K562 (cell line): ENCODE measurements at regions not wholly inside any gene's neighbourhood (a gene's known extent, or its start where the extent isn't known, plus 50 kb on each side); places are given as distances from the start of the nearest gene placed in this dataset.
A peak's percentile ranks its signal among the peaks of the same experiment; 100 is the strongest.

Experiments used
- BRD4 ChIP-seq: fragments of 200-600 bp; sonication (generic); IDR thresholded peaks from 2 replicates; pipeline ENCODE4 v1.6.1; 2017; ENCODE audit warnings: inconsistent platforms
- CHD4 ChIP-seq: fragments of 200-600 bp; sonication (generic); IDR thresholded peaks from 3 replicates; pipeline ENCODE4 v1.6.1; 2012; ENCODE audit warnings: low read depth, mild to moderate bottlenecking, mixed read lengths, low read length, inconsistent platforms; ENCODE audit not compliant: insufficient read depth, insufficient replicate concordance, poor library complexity, severe bottlenecking
- CLOCK ChIP-seq: fragments of 250-450 bp; sonication (Bioruptor Pico); IDR thresholded peaks from 2 replicates; pipeline ENCODE4 v1.4.0; 2020; ENCODE audit warnings: mild to moderate bottlenecking, moderate library complexity, borderline replicate concordance
- ELF1 ChIP-seq: fragments of 200-800 bp; sonication (Bioruptor generic); IDR thresholded peaks from 2 replicates; pipeline ENCODE4 v1.6.1; 2016; ENCODE audit warnings: missing genetic modification characterization, missing compliant biosample characterization
- ELF4 ChIP-seq: fragments of 450-650 bp; formaldehyde crosslinking; IDR thresholded peaks from 2 replicates; pipeline ENCODE4 v1.4.0; 2022; ENCODE audit warnings: missing genetic modification characterization
- ELK3 ChIP-seq: fragments of 450-650 bp; formaldehyde crosslinking; IDR thresholded peaks from 2 replicates; pipeline ENCODE4 v1.4.0; 2020; ENCODE audit warnings: mild to moderate bottlenecking
- HDAC2 ChIP-seq: fragments of 450-650 bp; IDR thresholded peaks from 2 replicates; pipeline ENCODE4 v1.6.1; 2016; ENCODE audit warnings: mild to moderate bottlenecking
- HOXB6 ChIP-seq: fragments of 250-450 bp; sonication (Bioruptor Pico); IDR thresholded peaks from 2 replicates; pipeline ENCODE4 v1.5.1; 2022; ENCODE audit warnings: mild to moderate bottlenecking, borderline replicate concordance
- IFI16 ChIP-seq: fragments of 250-450 bp; sonication (Bioruptor Pico); IDR thresholded peaks from 2 replicates; pipeline ENCODE4 v2.1.2; 2022; ENCODE audit warnings: mild to moderate bottlenecking, inconsistent platforms
- ILF3 ChIP-seq: fragments of 450-650 bp; IDR thresholded peaks from 2 replicates; pipeline ENCODE4 v1.6.1; 2018; ENCODE audit warnings: antibody characterized with exemption, mild to moderate bottlenecking, moderate library complexity, borderline replicate concordance
- KLF16 ChIP-seq: IDR thresholded peaks from 2 replicates; pipeline ENCODE4 v1.6.1; 2016; ENCODE audit warnings: antibody characterized with exemption
- L3MBTL2 ChIP-seq: fragments of 450-650 bp; IDR thresholded peaks from 2 replicates; pipeline ENCODE4 v1.6.1; 2016; ENCODE audit warnings: mild to moderate bottlenecking, moderate library complexity
- OTX1 ChIP-seq: fragments of 450-650 bp; formaldehyde crosslinking; IDR thresholded peaks from 2 replicates; pipeline ENCODE4 v1.4.0; 2022; ENCODE audit warnings: mild to moderate bottlenecking
- PYGO2 ChIP-seq: fragments of 450-650 bp; IDR thresholded peaks from 2 replicates; pipeline ENCODE4 v1.6.1; 2016; ENCODE audit warnings: mild to moderate bottlenecking, missing genetic modification characterization, moderate library complexity, missing compliant biosample characterization
- RHOXF2B ChIP-seq: fragments of 250-450 bp; sonication (Bioruptor Pico); conservative IDR thresholded peaks from 2 replicates; pipeline ENCODE4 v1.5.1; 2021
- SAFB ChIP-seq: fragments of 200-400 bp; formaldehyde crosslinking; IDR thresholded peaks from 2 replicates; pipeline ENCODE4 v1.6.1; 2017; ENCODE audit warnings: low read depth, low read length, borderline replicate concordance
- SLC30A9 ChIP-seq: fragments of 250-450 bp; sonication (Bioruptor Pico); IDR thresholded peaks from 2 replicates; pipeline ENCODE4 v1.8.0; 2022; ENCODE audit warnings: mild to moderate bottlenecking, moderate library complexity
- SMARCA4 ChIP-seq: fragments of 450-650 bp; IDR thresholded peaks from 2 replicates; pipeline ENCODE4 v1.6.1; 2016
- TBL1XR1 ChIP-seq, 2 experiments: IDR thresholded peaks; 2 replicates each; pipeline ENCODE4 v1.6.1; 2012; ENCODE audit warnings: improper control_type of control experiment in 2 of 2, low read length in 2 of 2, mild to moderate bottlenecking in 1 of 2
- TCF3 ChIP-seq: sonication (generic); formaldehyde crosslinking; IDR thresholded peaks from 2 replicates; pipeline ENCODE4 v1.4.0; 2020; ENCODE audit warnings: mild to moderate bottlenecking, missing genetic modification reagents
- TCF7 ChIP-seq: sonication (generic); IDR thresholded peaks from 2 replicates; pipeline ENCODE4 v1.6.1; 2016; ENCODE audit warnings: antibody characterized with exemption, borderline replicate concordance
- ZC3H11A ChIP-seq: IDR thresholded peaks from 2 replicates; pipeline ENCODE4 v1.6.1; 2012; ENCODE audit warnings: low read depth, low read length, improper control_type of control experiment
- ZNF165 ChIP-seq: fragments of 250-450 bp; sonication (Bioruptor Pico); IDR thresholded peaks from 2 replicates; pipeline ENCODE4 v1.4.0; 2020; ENCODE audit warnings: borderline replicate concordance
- ZNF644 ChIP-seq: fragments of 200-800 bp; sonication (Bioruptor generic); IDR thresholded peaks from 2 replicates; pipeline ENCODE4 v1.6.1; 2016; ENCODE audit warnings: low read depth, missing genetic modification characterization, missing compliant biosample characterization
- ZNF668 ChIP-seq: fragments of 250-450 bp; sonication (Bioruptor Pico); IDR thresholded peaks from 2 replicates; pipeline ENCODE4 v1.8.0; 2022; ENCODE audit warnings: mild to moderate bottlenecking, inconsistent platforms
- ZNF717 ChIP-seq: fragments of 250-450 bp; sonication (Bioruptor Pico); IDR thresholded peaks from 2 replicates; pipeline ENCODE4 v1.5.0; 2021
- TF ChIP-seq, protein P1 (sequence below): fragments of 250-450 bp; sonication (Bioruptor Pico); IDR thresholded peaks from 2 replicates; pipeline ENCODE4 v1.4.0; 2020; ENCODE audit warnings: mild to moderate bottlenecking, moderate library complexity
- TF ChIP-seq, protein P2 (sequence below): sonication (generic); formaldehyde crosslinking; IDR thresholded peaks from 2 replicates; pipeline ENCODE4 v1.9.0; 2022; ENCODE audit warnings: mild to moderate bottlenecking, missing genetic modification reagents

GRCh38 chr6:15955484-15955883 lies 173.4 kb upstream of the MYLIP start (continued):
- TF ChIP-seq ZNF668 (no peak), SLC30A9 (no peak), RHOXF2B (CRISPR knock-in tag) (no peak), TCF7 (no peak), ELF1 (tag) (no peak), PYGO2 (tag) (no peak), ZNF644 (no peak), TCF3 (peak; percentile 60; the same call in 1 of the 2 replicates), ELK3 (CRISPR knock-in tag) (no peak), HDAC2 (no peak), ZNF717 (CRISPR knock-in tag) (no peak), KLF16 (peak; percentile 50; the same call in 1 of the 2 replicates), OTX1 (CRISPR knock-in tag) (no peak), HOXB6 (CRISPR knock-in tag) (no peak), CHD4 (no peak), CLOCK (CRISPR knock-in tag) (no peak), TBL1XR1 (IDR thresholded peaks at IDR 0.05; ENCODE audit: low read length in 2 of 2) (no peak), ELF4 (CRISPR knock-in tag) (no peak), IFI16 (CRISPR knock-in tag) (no peak), SMARCA4 (no peak), SAFB (no peak), ZC3H11A (no peak), ILF3 (no peak), ZNF165 (no peak), L3MBTL2 (no peak), BRD4 (no peak)
- TF ChIP-seq, protein P1, sequence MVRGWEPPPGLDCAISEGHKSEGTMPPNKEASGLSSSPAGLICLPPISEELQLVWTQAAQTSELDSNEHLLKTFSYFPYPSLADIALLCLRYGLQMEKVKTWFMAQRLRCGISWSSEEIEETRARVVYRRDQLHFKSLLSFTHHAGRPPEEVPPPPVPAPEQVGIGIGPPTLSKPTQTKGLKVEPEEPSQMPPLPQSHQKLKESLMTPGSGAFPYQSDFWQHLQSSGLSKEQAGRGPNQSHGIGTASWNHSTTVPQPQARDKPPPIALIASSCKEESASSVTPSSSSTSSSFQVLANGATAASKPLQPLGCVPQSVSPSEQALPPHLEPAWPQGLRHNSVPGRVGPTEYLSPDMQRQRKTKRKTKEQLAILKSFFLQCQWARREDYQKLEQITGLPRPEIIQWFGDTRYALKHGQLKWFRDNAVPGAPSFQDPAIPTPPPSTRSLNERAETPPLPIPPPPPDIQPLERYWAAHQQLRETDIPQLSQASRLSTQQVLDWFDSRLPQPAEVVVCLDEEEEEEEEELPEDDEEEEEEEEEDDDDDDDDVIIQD (CRISPR knock-in tag), result no peak
- TF ChIP-seq, protein P2, sequence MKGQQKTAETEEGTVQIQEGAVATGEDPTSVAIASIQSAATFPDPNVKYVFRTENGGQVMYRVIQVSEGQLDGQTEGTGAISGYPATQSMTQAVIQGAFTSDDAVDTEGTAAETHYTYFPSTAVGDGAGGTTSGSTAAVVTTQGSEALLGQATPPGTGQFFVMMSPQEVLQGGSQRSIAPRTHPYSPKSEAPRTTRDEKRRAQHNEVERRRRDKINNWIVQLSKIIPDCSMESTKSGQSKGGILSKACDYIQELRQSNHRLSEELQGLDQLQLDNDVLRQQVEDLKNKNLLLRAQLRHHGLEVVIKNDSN, result no peak
